Body of pancreas (tissue), 4 donors: ENCODE measurements at regions not wholly inside any gene's neighbourhood (a gene's known extent, or its start where the extent isn't known, plus 50 kb on each side); places are given as distances from the start of the nearest gene placed in this dataset.

ENCODE experiments used
- POLR2A ChIP-seq, 3 donors: fragments of 450-650 bp; IDR thresholded peaks; one replicate each; pipeline ENCODE4 v1.6.1; 2016; ENCODE audit warnings: antibody characterized with exemption in 3 of 3, mild to moderate bottlenecking in 2 of 3
- TF ChIP-seq, protein P1 (sequence below), 7 experiments: fragments of 450-650 bp in 4 of 7; fragments of 200-600 bp in 3 of 7; sonication (generic) in 3 of 7; IDR thresholded peaks; one replicate each; pipeline ENCODE4 v1.5.1; 2016 to 2019; ENCODE audit warnings: antibody characterized with exemption in 7 of 7

DNA sequence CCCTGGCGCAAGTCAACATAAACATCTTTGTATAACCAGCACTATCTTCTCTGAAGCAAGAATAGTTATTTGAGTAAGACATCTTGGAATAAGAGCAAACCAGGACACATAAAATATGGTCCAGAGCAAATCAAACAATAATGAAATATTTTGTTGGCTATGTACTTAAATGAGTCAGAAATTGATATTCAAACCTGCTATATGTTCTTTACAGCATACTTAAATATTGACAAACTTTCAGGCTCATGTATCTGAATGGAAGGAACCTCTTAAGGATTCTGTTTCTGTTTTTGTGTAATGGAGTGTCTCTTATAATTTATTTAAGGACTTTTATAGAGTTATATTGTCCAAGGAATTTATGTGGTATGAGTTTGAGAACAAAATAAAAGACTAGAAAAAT lies 747.3 kb downstream of the EFNA5 start:
- TF ChIP-seq, protein P1, sequence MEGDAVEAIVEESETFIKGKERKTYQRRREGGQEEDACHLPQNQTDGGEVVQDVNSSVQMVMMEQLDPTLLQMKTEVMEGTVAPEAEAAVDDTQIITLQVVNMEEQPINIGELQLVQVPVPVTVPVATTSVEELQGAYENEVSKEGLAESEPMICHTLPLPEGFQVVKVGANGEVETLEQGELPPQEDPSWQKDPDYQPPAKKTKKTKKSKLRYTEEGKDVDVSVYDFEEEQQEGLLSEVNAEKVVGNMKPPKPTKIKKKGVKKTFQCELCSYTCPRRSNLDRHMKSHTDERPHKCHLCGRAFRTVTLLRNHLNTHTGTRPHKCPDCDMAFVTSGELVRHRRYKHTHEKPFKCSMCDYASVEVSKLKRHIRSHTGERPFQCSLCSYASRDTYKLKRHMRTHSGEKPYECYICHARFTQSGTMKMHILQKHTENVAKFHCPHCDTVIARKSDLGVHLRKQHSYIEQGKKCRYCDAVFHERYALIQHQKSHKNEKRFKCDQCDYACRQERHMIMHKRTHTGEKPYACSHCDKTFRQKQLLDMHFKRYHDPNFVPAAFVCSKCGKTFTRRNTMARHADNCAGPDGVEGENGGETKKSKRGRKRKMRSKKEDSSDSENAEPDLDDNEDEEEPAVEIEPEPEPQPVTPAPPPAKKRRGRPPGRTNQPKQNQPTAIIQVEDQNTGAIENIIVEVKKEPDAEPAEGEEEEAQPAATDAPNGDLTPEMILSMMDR (IDR thresholded peaks at IDR 0.05): no peak
- no peak for TF ChIP-seq POLR2A (IDR thresholded peaks at IDR 0.05)
